H9 (cell line): ENCODE measurements at regions not wholly inside any gene's neighbourhood (a gene's known extent, or its start where the extent isn't known, plus 50 kb on each side); places are given as distances from the start of the nearest gene placed in this dataset.

ENCODE experiments used
- DNase-seq: peaks from one replicate; pipeline ENCODE4 v3.0.0-alpha.2; 2017
- H2AFZ ChIP-seq: one replicate; pipeline ENCODE4 v1.6.1; 2013; ENCODE audit warnings: mild to moderate bottlenecking, low read length, control low read depth, moderate library complexity
- H2AK5ac ChIP-seq: 2 replicates; pipeline ENCODE4 v1.6.1; 2013; ENCODE audit warnings: low read length, control low read depth, mixed read lengths; ENCODE audit not compliant: insufficient read length
- H2BK120ac ChIP-seq: one replicate; pipeline ENCODE4 v1.6.1; 2013; ENCODE audit warnings: low read depth, mild to moderate bottlenecking, low read length, control low read depth, inconsistent platforms; ENCODE audit not compliant: poor library complexity, severe bottlenecking
- H2BK12ac ChIP-seq: 2 replicates; pipeline ENCODE4 v1.6.1; 2013; ENCODE audit warnings: low read length, control low read depth, mixed read lengths, low read depth; ENCODE audit not compliant: insufficient read length
- H2BK15ac ChIP-seq: 2 replicates; pipeline ENCODE4 v1.6.1; 2013; ENCODE audit warnings: low read depth, low read length, control low read depth
- H2BK20ac ChIP-seq: one replicate; pipeline ENCODE4 v1.6.1; 2013; ENCODE audit warnings: low read depth, mild to moderate bottlenecking, low read length, control low read depth, inconsistent platforms; ENCODE audit not compliant: poor library complexity, severe bottlenecking
- H2BK5ac ChIP-seq: 2 replicates; pipeline ENCODE4 v1.6.1; 2013; ENCODE audit warnings: low read length, control low read depth, mixed read lengths; ENCODE audit not compliant: insufficient read length
- H3K14ac ChIP-seq: 2 replicates; pipeline ENCODE4 v1.6.1; 2013; ENCODE audit warnings: low read length, control low read depth; ENCODE audit not compliant: insufficient read depth
- H3K18ac ChIP-seq: 2 replicates; pipeline ENCODE4 v1.6.1; 2013; ENCODE audit warnings: low read depth, mild to moderate bottlenecking, mixed read lengths, low read length, control low read depth; ENCODE audit not compliant: insufficient read length
- H3K23ac ChIP-seq: 2 replicates; pipeline ENCODE4 v1.6.1; 2013; ENCODE audit warnings: low read length, control low read depth, mixed read lengths, low read depth; ENCODE audit not compliant: insufficient read length
- H3K23me2 ChIP-seq: 2 replicates; pipeline ENCODE4 v1.6.1; 2013; ENCODE audit warnings: low read depth, mild to moderate bottlenecking, mixed read lengths, low read length, control low read depth; ENCODE audit not compliant: insufficient read length, poor library complexity, severe bottlenecking
- H3K27ac ChIP-seq: 2 replicates; pipeline ENCODE4 v1.5.1; 2013; ENCODE audit warnings: low read length, control low read depth, mixed read lengths, low read depth; ENCODE audit not compliant: insufficient read length
- H3K27me3 ChIP-seq: 2 replicates; pipeline ENCODE4 v1.6.1; 2013; ENCODE audit warnings: low read length, control low read depth, inconsistent platforms; ENCODE audit not compliant: insufficient read depth
- H3K4ac ChIP-seq: 2 replicates; pipeline ENCODE4 v1.6.1; 2013; ENCODE audit warnings: low read depth, mild to moderate bottlenecking, control low read depth, inconsistent platforms, low read length, moderate library complexity
- H3K4me1 ChIP-seq: 2 replicates; pipeline ENCODE4 v1.6.1; 2013; ENCODE audit warnings: low read length, control low read depth, inconsistent platforms; ENCODE audit not compliant: insufficient read depth
- H3K4me2 ChIP-seq: 2 replicates; pipeline ENCODE4 v1.6.1; 2013; ENCODE audit warnings: low read length, control low read depth, mixed read lengths; ENCODE audit not compliant: insufficient read length, insufficient read depth
- H3K56ac ChIP-seq: 2 replicates; pipeline ENCODE4 v1.6.1; 2013; ENCODE audit warnings: low read depth, mild to moderate bottlenecking, mixed read lengths, low read length, control low read depth; ENCODE audit not compliant: insufficient read length
- H3K79me1 ChIP-seq: 2 replicates; pipeline ENCODE4 v1.6.1; 2013; ENCODE audit warnings: low read depth, mild to moderate bottlenecking, moderate library complexity, low read length, control low read depth, inconsistent platforms; ENCODE audit not compliant: insufficient read depth, poor library complexity, severe bottlenecking
- H3K79me2 ChIP-seq: 2 replicates; pipeline ENCODE4 v1.6.1; 2013; ENCODE audit warnings: low read length, control low read depth, inconsistent platforms; ENCODE audit not compliant: insufficient read depth
- H3K9ac ChIP-seq: 2 replicates; pipeline ENCODE4 v1.6.1; 2013; ENCODE audit warnings: low read length, control low read depth, mixed read lengths; ENCODE audit not compliant: insufficient read length; ENCODE audit errors: extremely low read depth
- H3K9me3 ChIP-seq: one replicate; pipeline ENCODE4 v1.6.1; 2013; ENCODE audit warnings: low read depth, low read length, inconsistent platforms; ENCODE audit not compliant: control insufficient read depth
- H3T11ph ChIP-seq: one replicate; pipeline ENCODE4 v1.6.1; 2013; ENCODE audit warnings: mild to moderate bottlenecking, low read length, control low read depth, inconsistent platforms
- H4K20me1 ChIP-seq: one replicate; pipeline ENCODE4 v1.6.1; 2013; ENCODE audit not compliant: control insufficient read depth, insufficient read length, insufficient read depth
- H4K5ac ChIP-seq: 2 replicates; pipeline ENCODE4 v1.6.1; 2013; ENCODE audit warnings: low read depth, mild to moderate bottlenecking, mixed read lengths, low read length, control low read depth; ENCODE audit not compliant: insufficient read length
- H4K8ac ChIP-seq: replicated peaks from 2 replicates; pipeline ENCODE4 v1.6.1; 2013; ENCODE audit warnings: low read length, control low read depth, mixed read lengths, low read depth; ENCODE audit not compliant: insufficient read length
- H4K91ac ChIP-seq: 2 replicates; pipeline ENCODE4 v1.6.1; 2013; ENCODE audit warnings: low read depth, mild to moderate bottlenecking, moderate library complexity, mixed read lengths, low read length, control low read depth; ENCODE audit not compliant: insufficient read length
- H3K27ac Mint-ChIP-seq, 3 experiments: 2 replicates in 2 of 3; 3 replicates in 1 of 3; pipeline ENCODE4 v1.8.0; 2020 to 2021; ENCODE audit warnings: mixed read lengths in 3 of 3, mild to moderate bottlenecking in 1 of 3, moderate library complexity in 1 of 3
- H3K27me3 Mint-ChIP-seq: 2 replicates; pipeline ENCODE4 v1.8.0; 2021; ENCODE audit warnings: low read depth, mild to moderate bottlenecking, moderate library complexity, mixed read lengths
- H3K36me3 Mint-ChIP-seq, 3 experiments: 2 replicates in 2 of 3; 3 replicates in 1 of 3; pipeline ENCODE4 v1.8.0; 2020 to 2021; ENCODE audit warnings: low read depth in 3 of 3, mixed read lengths in 3 of 3; ENCODE audit not compliant: insufficient read depth in 1 of 3
- H3K4me1 Mint-ChIP-seq, 2 experiments: 2 replicates each; pipeline ENCODE4 v1.8.0; 2020; ENCODE audit warnings: mixed read lengths in 2 of 2
- H3K4me3 Mint-ChIP-seq, 2 experiments: 2 replicates in 1 of 2; 3 replicates in 1 of 2; pipeline ENCODE4 v1.8.0; 2020 to 2021; ENCODE audit warnings: mild to moderate bottlenecking in 2 of 2, mixed read lengths in 2 of 2, moderate library complexity in 1 of 2
- H3K9me3 Mint-ChIP-seq, 2 experiments: 2 replicates in 1 of 2; 3 replicates in 1 of 2; pipeline ENCODE4 v1.8.0; 2020; ENCODE audit warnings: mild to moderate bottlenecking in 2 of 2, mixed read lengths in 2 of 2, moderate library complexity in 1 of 2
- WGBS: extraction: QIAGEN DNeasy Blood & Tissue Kit; methylation state at CpG from one replicate; pipeline ENCODE4 v1.1.7; 2013; ENCODE audit warnings: missing lambda C conversion rate, low lambda C conversion rate, mixed read lengths; ENCODE audit not compliant: insufficient read length; ENCODE audit errors: extremely low coverage; 5-methylcytosine and 5-hydroxymethylcytosine counted together
- TF ChIP-seq, protein P1 (sequence below): fragments of 200-600 bp; sonication (generic); conservative IDR thresholded peaks from 3 replicates; pipeline ENCODE4 v1.8.0; 2021; ENCODE audit warnings: antibody characterized with exemption, mild to moderate bottlenecking

DNA sequence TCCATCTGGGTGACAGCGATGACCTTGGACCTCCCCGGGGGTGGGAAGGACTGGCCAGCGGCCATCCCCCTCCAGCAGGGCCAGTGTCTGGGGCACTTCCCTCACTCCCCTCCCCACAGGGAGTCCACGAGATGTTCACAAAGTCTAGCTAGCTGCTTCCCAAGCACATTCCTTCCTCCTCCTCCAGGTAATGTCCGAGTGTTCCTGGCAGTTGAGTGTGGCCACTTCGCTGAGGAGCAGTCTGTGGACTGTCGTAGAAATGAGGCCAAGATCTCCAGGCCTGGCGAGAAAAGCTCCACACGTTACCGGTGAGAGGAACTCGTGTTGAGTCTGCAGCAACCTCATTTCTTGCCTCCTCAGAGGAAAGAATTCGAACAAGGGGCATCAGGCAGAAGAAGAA, 425.5 kb downstream of the BRD1 start:
- Histone ChIP-seq H4K5ac (no peak overlapping the region), H3K4me2 (no peak overlapping the region), H3K23me2 (no peaks in the 10 kb centered on the region), H3K27me3 (no peaks in the 10 kb centered on the region), H2BK5ac (no peak overlapping the region), H3K23ac (no peak overlapping the region), H3K4me1 (no peaks in the 10 kb centered on the region), H2BK12ac (no peak overlapping the region), H4K20me1 (no peaks in the 10 kb centered on the region), H3K14ac (no peak overlapping the region), H2AFZ (no peak overlapping the region), H4K91ac (no peak overlapping the region), H3K9me3 (no peaks in the 10 kb centered on the region), H2AK5ac (no peak overlapping the region), H3T11ph (no peak overlapping the region), H2BK20ac (no peak overlapping the region), H3K56ac (no peak overlapping the region), H3K18ac (no peak overlapping the region), H3K9ac (no peak overlapping the region), H4K8ac (no peak overlapping the region), H3K4ac (no peak overlapping the region), H3K79me1 (no peaks in the 10 kb centered on the region), H3K79me2 (no peaks in the 10 kb centered on the region), H2BK15ac (no peak overlapping the region), H2BK120ac (no peak overlapping the region), H3K27ac (no peak overlapping the region)
- H3K4me3 Mint-ChIP-seq: no peak overlapping the region
- H3K9me3 Mint-ChIP-seq: peaks cover 0 to 2% of the 10 kb centered on the region in 2 experiments; a peak in 1 of 5 replicates
- peaks cover 13% of the 10 kb centered on the region for H3K27me3 Mint-ChIP-seq
- H3K4me1 Mint-ChIP-seq: peaks cover 10 to 12% of the 10 kb centered on the region in 2 experiments
- TF ChIP-seq, protein P1, sequence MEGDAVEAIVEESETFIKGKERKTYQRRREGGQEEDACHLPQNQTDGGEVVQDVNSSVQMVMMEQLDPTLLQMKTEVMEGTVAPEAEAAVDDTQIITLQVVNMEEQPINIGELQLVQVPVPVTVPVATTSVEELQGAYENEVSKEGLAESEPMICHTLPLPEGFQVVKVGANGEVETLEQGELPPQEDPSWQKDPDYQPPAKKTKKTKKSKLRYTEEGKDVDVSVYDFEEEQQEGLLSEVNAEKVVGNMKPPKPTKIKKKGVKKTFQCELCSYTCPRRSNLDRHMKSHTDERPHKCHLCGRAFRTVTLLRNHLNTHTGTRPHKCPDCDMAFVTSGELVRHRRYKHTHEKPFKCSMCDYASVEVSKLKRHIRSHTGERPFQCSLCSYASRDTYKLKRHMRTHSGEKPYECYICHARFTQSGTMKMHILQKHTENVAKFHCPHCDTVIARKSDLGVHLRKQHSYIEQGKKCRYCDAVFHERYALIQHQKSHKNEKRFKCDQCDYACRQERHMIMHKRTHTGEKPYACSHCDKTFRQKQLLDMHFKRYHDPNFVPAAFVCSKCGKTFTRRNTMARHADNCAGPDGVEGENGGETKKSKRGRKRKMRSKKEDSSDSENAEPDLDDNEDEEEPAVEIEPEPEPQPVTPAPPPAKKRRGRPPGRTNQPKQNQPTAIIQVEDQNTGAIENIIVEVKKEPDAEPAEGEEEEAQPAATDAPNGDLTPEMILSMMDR: no peak
- whole genome bisulfite sequencing: no CpG with 5 or more reads among the region's 12 CpGs
- H3K27ac Mint-ChIP-seq: no peak overlapping the region
- H3K36me3 Mint-ChIP-seq: peaks cover 0 to 6% (median 0%) of the 10 kb centered on the region in 3 experiments; a peak in 2 of 7 replicates
- DNase-seq: peak; percentile 12
